ENCODE measurements at regions not wholly inside any gene's neighbourhood (a gene's known extent, or its start where the extent isn't known, plus 50 kb on each side); places are given as distances from the start of the nearest gene placed in this dataset.

DNA sequence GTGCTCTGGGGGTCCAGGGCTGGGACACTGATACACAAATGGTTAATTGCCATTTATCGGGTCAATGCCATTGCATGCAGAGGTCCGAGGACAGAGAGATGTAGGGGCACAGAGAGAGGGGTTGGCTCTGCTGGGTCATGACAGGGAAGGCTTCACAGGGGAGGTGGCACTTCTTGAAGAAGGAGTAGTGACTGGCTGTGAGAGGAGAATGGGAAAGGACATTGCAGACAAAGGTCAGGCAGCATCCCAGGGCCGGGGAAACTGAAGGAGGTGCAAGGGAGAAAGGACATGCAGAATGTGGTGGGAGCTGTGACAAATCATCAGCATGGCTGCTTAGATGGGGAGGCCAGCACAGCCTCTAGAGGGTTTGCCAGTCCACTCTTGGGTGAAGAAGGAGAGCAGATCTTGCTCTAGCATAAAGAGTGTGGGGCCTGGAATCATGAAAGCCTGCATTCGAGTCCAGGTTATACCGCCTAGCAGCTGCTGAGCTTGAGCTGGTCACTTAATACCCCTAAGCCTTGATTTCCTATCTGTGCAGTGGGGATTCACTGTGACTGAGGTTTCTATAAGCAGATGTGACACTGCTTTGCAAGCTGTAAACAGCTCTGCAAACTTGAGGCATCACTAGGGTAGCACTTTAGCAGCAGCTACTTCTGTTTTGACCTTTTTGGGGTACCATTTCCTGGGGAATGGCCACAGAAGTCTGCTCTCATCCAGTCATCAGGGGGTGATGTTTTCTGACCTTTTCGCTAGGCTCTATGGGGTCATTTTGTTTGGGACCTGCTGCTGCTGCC lies 59.2 kb upstream of the EPS8L3 start:
- no peak for TF ChIP-seq EZH2phosphoT487 (IDR thresholded peaks at IDR 0.05; ENCODE audit: low read depth)
- TF ChIP-seq, protein P1, sequence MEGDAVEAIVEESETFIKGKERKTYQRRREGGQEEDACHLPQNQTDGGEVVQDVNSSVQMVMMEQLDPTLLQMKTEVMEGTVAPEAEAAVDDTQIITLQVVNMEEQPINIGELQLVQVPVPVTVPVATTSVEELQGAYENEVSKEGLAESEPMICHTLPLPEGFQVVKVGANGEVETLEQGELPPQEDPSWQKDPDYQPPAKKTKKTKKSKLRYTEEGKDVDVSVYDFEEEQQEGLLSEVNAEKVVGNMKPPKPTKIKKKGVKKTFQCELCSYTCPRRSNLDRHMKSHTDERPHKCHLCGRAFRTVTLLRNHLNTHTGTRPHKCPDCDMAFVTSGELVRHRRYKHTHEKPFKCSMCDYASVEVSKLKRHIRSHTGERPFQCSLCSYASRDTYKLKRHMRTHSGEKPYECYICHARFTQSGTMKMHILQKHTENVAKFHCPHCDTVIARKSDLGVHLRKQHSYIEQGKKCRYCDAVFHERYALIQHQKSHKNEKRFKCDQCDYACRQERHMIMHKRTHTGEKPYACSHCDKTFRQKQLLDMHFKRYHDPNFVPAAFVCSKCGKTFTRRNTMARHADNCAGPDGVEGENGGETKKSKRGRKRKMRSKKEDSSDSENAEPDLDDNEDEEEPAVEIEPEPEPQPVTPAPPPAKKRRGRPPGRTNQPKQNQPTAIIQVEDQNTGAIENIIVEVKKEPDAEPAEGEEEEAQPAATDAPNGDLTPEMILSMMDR (IDR thresholded peaks at IDR 0.05; ENCODE audit: low read depth, low read length), result no peak

Data from OCI-LY3 (cell line).